Medulla oblongata (tissue), 1 donor: ENCODE measurements at regions not wholly inside any gene's neighbourhood (a gene's known extent, or its start where the extent isn't known, plus 50 kb on each side); places are given as distances from the start of the nearest gene placed in this dataset.
A peak's percentile ranks its signal among the peaks of the same experiment; 100 is the strongest.
"Not testable (repeated sequence)": the region's sequence is repeated elsewhere in the genome, so short reads cannot be mapped to it uniquely, and the experiment has no call there.

Experiments used
- DNase-seq: peaks from one replicate; pipeline ENCODE4 v3.0.0-alpha.2; 2015; ENCODE audit errors: extremely low spot score

DNA sequence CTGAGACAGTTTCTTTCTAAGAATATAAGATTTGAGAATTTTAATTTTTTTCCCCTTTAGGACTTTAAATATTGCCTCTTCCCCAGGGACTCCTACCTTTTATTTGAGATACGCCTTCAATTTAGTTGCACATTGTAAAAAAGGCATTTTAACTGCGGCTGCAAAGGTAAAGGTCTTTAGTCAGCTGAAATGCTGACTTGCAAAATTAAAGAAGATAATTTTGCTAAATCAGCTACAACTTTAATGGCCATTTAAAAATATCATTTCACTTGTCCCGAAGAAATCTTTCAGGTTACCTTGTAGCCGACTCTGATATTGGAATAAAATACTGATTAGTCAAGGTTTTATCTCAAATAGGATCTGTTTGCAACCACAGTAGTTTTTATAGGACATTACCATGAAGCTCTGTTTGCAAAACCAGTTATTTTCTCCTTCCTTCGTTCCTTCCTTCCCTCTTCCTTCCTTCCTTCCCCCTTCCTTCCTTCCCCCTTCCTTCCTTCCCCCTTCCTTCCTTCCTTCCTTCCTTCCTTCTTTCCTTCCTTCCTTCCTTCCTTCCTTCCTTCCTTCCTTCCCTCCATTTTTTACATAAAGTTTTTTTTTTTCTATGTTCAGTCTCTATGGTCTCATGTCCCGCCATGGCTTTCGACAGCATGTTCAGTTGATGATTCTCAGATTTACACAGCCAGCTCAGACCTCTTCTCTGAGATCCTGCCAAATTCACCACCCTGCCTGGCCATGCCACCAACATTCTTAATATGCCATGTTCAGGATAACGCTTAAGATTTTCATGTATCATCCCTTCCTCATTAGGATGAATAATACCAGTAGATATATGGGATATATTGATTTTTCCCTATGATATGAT, 405.4 kb upstream of the PRKX start:
- no peak for DNase-seq

DNA sequence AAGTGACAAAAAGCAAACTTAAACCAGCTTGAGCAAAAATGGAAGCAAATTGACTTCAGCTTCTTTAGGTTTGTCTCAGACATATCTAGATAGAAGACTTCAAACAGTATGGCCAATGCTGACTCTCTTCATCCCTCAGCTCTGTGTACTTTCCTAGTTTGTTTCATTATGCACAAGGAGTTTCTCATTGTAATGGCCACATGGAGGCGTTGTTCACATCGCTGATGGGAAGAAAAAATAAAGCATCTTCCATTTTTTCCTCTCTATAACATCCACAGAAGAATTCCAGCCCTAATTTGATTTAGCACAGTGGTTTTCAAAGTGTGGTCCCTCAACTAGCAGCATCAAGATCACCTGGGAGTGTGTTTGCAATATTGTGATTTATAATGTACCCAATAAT, 397.5 kb upstream of the PRKX start:
- no peak for DNase-seq

DNA sequence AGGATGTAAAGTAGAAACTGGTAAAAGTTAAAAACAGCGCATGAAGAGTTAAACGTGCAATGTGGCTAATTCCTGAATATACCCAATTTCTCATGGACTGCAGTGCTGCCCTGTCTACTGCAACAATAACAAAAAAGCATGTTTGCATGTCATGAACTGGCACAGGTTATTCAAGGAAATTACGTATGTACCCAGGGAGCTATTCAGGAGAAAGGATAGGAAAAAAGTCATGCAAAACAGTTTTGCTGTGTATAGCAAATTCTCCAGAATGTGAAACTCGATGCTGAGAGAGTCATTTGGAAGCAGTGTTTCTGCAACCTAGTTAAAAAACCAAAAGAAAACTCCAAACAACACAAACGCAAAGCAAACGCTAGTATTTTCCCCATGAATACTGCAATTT, 381.5 kb upstream of the PRKX start:
- DNase-seq: no peak

DNA sequence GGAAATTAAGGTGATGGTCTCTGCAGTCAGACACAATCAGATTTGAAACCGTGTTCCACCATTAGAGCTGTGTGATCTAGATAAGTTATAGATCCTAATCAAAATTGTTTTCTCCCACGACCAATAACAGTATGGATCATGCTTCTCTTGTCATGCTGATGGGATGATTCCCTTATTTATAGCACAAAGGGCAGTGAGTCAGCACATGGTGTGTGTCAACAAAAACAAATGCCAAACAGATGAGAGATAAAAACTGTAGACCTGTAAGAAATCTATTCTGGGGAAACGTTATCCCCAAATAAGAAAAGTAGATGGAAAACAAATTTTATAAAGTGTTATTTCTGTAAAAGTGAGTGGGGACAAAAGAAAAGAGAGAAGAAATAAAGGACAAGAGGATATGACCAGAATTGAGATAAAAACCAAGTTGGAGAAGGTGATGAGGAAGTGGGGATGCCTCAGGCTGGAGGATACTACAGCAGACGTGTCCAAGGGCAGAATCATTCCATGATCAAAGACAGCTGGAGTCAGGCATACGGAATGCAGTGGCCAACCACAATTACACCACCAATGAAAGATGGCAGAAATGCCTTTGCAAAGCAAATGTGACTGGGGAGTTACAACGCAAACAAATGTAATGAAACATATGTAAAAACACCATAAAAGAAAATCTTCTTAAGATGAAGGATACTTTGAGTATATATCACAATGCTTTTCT, 377.8 kb upstream of the PRKX start:
- no peak for DNase-seq

DNA sequence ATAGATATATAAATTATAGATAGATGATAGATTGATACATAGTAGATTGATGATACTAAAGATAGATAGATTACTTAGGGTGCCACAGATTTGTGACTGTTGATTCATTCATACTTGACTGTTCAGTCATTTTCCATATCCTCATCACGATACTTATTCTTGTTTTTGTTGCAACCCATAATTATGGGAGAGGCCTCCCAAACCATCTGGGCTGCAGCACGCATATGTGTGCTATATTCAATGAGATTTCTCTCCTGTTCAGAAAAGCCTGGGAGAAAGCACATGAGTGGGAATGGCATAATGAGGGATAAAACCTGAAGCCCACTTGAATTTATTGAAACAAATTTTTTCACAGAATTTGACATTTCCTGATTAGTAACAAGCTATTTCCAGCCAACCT, 346.4 kb upstream of the PRKX start:
- DNase-seq: no peak

DNA sequence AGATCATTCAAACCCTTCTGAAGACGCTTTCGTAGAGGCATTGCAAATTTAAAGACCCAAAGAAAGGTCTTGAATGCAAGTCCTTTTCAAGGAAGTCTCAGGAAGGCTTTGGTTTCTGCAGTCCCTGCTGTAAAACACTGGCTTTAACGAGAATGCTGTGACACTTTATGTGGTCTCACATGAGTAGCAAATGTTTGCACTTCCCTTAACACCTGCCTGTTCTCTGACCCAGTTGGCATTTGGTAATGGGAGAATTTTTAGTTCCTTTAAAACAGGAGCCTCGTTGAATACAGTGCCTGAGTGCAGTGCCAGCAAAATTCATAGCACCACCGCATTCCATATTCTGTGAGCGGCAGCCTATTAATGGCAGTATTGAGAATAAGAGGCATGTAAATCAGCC, 330.5 kb upstream of the PRKX start:
- no peak for DNase-seq

DNA sequence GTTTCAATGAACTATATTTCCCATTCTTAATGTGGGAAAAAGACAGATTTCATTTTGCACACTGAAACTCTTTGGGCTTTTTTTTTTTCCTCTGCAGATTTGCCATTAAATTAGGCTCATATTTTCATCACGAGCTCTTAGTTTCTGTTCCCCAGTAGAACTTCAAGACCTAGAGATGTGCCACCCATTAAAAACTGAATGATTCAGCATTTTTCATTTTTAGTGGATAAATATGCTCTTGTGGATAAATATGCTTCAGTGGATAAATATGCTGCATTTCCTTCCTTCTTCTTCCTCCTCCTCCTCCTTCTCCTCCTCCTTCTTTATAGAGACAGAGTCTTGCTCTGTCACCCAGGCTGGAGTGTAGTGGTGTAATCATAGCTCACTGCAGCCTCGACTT, 322.4 kb upstream of the PRKX start:
- DNase-seq: no peak

DNA sequence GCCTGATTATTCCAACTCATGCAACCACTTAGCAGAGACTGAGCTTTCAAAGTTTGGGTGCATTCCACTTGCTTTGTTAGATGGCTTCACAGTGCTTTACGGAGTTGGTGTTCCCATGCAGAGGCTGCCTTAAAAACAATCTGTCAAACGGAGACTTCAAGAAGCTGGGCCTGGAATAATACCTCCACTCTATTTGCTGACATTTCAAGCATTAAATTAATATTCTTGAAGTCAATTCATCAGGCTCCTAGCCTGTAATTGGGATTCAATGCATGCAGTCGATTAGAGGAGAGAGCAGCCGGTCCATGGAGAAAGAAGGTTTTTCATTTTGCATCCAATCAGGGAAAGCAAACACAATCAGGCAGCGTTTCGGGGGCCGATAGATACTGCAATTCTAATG, 314.7 kb upstream of the PRKX start:
- DNase-seq: peak; percentile 3

DNA sequence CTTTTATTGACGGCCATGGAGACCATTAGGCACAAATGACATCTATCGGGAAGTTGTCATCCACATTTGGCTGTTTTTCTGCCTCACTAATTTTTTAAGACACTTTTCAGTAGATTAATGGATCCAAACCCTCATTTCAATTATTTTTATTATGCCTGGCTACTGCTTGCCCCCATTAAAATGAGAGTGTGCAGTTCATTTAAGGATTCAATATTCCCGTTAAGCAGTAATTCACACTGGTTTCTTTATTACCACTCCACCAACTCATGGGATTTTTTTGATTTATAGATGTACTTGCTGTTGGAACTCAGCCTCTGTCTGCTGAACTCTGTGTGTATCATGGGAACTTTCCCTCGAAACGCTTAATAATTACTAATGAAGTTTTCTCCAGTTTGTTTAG, 291.8 kb upstream of the PRKX start:
- no peak for DNase-seq

DNA sequence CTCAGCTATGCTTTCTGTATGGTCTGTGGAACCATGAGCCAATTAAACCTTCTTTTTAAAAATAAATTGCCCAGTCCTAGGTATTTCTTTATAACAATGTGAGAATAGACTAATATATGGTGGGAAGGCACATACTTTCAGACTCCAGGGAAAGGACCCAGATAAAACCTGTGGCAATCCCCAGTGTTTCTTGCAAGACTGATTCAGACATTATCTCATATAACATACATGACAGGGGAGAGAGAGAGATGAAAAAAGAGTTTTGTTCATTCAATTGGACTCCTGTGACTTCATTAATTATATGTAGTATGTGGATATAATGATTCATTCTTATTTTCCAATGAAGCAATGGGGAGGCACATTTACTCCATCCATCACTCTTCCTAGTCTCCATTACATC, 291.4 kb upstream of the PRKX start:
- DNase-seq: no peak

DNA sequence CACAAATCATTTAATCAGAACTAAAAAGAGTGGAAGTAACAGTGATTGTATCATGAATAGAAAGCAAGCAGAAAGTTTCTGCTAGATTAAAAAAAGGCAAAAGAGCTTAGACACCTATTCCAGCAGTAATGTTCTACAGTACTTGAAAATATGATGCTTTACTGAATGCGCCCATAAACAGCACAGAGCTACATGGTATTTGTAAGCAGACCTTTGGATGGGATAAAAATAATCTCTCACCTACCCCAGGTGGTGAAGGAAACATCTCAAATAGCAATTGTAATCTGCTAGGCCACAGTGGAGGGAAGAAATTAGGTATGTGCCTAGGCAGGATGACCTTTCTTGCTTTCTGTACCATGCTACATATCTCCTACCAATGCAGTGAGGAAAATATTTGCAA, 280.9 kb upstream of the PRKX start:
- no peak for DNase-seq

DNA sequence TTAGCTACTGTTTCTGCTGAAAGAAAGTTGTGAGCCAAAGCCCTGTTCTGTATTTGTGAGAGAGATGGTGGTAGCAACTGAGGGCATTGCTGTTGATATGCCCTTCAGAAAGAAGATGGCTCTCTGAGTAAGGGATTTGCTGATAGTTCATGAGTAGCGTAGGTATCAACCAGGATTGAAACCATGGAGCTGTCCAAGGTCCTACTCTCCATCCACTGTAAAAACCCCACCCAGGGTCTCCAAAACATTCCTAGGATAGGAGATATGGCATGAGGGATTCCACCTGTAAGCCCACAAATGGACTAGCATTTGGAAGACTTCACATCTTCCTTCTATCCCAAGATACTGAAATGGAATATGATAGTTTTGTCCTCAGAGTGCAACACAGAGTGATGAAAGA, 277.1 kb upstream of the PRKX start:
- DNase-seq: no peak

DNA sequence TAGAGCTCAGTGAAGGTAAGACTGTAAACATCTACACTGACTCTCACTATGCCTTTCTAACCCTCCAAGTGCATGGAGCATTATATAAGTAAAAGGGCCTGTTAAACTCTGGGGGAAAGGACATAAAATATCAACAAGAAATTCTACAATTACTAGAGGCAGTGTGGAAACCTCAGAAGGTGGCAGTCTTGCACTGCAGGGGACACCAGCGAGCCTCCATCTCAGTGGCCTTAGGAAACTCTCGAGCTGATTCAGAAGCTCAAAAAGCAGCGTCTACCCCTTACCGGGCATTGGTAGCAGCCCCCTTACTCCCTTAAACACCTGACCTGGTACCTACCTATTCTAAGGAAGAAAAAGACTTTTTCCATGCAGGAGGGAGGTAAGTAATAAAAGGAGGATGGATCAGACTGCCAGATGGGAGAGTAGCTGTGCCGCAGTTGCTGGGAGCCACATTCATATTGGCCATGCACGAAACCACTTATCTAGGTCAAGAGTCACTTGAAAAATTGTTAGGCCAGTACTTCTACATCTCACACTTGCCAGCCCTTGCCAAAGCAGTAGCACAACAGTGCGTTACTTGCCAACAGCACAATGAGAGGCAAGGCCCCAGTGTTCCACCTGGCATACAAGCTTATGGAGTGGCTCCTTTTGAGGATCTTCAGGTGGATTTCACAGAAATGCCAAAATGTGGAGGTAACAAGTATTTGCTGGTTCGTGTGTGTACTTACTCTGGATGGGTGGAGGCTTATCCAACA, 258.8 kb upstream of the PRKX start:
- DNase-seq: not testable (repeated sequence)

DNA sequence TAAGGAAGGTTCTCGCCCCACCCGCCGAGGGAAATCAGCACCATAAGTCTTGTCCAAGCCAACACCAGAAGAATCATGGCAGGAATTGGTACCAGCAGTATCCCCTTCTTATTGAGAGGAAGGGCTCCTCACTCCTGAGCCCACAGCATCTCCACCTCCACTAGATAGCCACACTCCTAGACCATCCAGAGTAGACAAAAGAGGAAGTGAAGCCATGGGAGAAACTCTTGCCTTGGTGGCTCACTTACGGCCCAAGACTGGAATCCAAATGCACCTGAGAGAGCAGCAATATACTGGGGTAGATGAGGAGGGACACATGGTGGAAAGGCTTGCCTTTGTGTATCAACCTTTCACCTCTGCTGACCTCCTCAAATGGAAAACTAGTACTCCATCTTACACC, 255.3 kb upstream of the PRKX start:
- no peak for DNase-seq

DNA sequence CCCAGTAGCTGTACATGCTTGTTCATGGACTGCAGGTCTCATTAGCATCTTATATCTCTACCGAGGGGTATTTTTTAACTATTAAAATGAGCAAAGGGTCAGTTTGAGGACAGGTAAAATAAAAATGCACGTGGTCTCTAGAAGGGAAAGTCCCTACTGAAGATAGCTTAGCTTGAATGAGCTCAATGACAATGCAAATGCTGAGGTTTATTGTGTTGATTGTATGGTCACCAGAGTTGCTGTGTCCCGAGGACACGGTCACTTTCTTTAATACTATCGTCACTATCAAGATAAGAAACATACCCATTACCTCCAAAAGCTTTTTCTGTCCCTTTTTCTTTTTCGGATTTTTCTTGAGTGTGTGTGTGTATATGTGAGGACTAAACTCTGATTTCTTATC, 250.5 kb upstream of the PRKX start:
- DNase-seq: no peak

DNA sequence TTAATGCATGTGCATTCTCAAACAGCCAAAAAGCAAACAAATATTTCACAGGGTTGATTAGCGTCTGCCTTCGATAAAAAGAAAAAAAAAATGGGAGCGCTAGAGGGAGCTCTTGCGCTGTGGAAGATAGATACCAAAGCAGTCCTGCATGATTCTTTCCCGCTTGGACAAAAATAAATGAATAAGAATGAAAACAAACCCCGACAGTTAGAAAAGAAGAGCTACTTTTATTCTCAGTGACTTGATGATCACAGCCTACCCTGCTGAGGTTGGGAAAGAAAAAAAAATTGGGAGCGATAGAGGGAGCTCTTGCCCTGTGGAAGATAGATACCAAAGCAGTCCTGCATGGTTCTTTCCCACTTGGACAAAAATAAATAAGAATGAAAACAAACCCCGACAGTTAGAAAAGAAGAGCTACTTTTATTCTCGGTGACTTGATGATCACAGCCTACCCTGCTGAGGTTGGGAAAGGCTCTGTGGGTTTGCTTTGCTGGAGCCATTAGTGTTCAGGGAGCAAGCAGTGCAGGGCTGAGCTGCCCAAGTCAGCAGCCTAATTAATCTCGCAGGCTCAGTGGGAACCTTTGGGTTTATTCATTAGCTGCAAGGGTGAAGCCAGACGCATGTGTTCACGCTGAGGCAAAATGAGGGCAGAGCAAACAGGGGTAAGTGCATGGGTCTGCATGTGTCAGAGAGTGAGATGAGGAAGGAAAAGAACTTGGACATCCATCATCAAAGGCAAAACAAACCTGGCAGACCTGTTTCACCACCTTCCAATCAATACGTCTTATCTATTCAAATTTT, 249.3 kb upstream of the PRKX start:
- DNase-seq: peak; percentile 29

DNA sequence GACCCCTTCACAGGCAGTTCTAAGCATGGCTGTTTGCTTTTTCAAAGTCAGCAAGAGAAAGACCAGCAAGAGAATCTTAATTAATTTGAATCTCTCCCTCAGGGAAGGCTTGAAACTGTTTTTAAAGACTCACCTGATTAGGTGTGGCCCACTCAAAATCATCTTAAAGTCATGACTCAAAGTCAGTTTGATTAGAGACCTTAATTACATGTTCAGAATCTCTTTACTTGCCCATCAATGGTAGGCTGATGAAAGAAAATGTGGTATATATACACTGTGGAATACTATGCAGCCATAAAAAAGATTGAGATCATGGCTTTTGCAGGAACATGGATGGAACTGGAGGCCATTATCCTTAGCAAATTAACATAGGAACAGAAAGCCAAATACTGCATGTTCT, 247.5 kb upstream of the PRKX start:
- DNase-seq: no peak

DNA sequence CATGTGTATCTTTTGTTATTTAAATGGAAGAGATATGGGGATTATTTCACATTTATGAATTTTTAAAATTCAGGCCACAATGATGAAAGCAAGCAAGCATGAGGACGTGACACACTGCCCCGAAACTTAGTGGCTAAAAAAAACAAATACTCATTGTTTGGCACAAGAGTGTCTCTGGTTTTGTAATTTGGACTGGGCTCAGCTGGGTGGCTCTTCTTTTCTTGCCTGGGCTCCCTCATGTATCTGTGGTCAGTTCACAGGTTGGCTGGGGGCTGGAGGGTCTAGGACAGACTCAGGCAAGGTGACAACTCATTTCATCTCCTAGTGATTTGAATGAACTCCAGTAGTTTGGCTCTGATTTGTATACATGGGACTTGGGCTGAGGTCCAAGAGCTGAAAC, 238.4 kb upstream of the PRKX start:
- DNase-seq: no peak

DNA sequence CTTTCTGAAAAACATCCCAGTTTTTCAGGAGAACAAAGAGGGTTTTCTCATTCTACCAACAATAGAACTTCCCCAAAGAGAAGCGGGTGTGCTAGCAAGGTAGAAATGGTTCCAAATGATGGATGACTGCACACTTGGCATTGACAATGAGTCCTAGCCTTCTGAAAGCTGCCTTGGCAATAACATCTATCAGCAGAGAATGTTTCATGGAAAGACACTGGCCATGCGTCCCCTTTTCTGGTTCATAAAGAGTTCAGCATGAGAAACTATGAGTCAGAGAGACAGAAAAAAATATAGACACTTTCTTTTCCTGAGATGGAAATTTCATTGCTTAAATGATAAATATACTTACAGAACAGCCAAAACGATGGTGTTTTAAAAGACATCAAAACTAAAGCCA, 236.9 kb upstream of the PRKX start:
- DNase-seq: no peak

DNA sequence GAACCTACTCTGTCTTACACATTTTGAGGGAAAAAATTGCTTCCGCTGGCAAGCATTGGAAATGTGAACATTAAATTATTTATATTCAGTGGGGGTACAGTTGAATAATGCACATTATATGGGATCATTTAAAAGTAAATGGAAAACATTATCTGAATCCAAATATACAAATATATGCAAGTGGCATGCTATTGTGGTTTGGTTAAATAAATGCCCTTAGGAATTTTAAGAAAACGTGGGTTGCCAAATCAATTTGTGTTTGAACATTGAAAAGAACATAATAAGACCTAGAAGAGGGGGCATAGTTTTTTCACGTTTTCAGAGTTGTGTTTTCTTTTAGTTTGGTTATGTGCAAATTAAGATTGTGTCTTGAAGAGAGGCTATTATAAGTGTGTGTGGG, 230.5 kb upstream of the PRKX start:
- DNase-seq: no peak

DNA sequence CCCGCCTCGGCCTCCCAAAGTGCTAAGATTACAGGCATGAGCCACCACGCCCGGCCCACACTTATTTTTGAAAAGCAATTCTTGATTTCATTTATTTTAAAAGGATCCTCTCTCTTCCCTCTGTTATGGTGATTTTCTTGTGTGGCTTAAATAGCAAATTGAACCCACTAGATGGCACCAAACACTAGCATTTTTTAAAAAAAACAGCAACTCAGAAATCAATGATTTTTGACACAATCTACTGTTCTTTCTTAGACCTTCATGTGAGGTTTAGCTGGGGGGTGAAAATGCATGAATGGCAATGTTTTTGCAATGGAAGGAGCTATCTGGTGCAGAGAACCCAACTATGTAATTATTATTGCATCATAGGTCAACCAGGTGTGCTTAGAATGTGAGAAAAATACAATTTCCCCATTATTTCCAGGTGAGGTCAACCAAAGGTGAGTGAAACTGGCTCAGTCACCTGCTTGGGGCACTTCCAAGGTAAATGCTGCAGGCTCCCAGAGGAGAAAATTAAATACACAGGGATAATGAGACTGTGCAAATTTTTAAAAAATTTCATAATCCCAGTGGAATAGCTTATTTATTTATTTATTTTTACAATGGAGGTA, 226.7 kb upstream of the PRKX start:
- no peak for DNase-seq
